IMR-90 (cell line): ENCODE measurements at regions not wholly inside any gene's neighbourhood (a gene's known extent, or its start where the extent isn't known, plus 50 kb on each side); places are given as distances from the start of the nearest gene placed in this dataset.

Experiments used
- ATAC-seq: fragments of 200-7000 bp; cut with Tn5 transposase; 2 replicates; pipeline ENCODE4 v1.9.1; 2020; ENCODE audit warnings: low read depth, mild to moderate bottlenecking, moderate library complexity
- BruUV-seq: library from RNA; stranded (reverse); fragments of 400-500 nt; replicated peaks from 2 replicates; lab custom pipeline; 2021; lab: Mats Ljungman, UMichigan
- CTCF ChIA-PET: fragments of 300-600 bp; formaldehyde crosslinking; extraction: SDS; loops from one replicate; lab custom pipeline; 2021; ENCODE audit warnings: antibody characterized with exemption; lab: Yijun Ruan, JAX
- POLR2A ChIA-PET: fragments of 300-600 bp; sonication (Branson Sonifier 250); formaldehyde crosslinking; loops from one replicate; lab custom pipeline; 2022; ENCODE audit warnings: antibody characterized with exemption; ENCODE audit not compliant: unreplicated experiment; lab: Charles Lee
- DNase-seq: peaks from one replicate; pipeline ENCODE4 v3.0.0; 2013
- H2AFZ ChIP-seq: replicated peaks from 2 replicates; pipeline ENCODE3; 2013; ENCODE audit warnings: low read length, mild to moderate bottlenecking; ENCODE audit not compliant: poor library complexity
- H2AK5ac ChIP-seq: 2 replicates; pipeline ENCODE4 v1.6.1; 2013; ENCODE audit warnings: low read depth, low read length, inconsistent platforms
- H2AK9ac ChIP-seq: replicated peaks from 2 replicates; pipeline ENCODE3; 2013; ENCODE audit warnings: mild to moderate bottlenecking, low read depth, low read length, moderate library complexity; ENCODE audit not compliant: poor library complexity
- H2BK120ac ChIP-seq: 2 replicates; pipeline ENCODE4 v1.6.1; 2013; ENCODE audit warnings: low read depth, low read length, inconsistent platforms
- H2BK15ac ChIP-seq: 3 replicates; pipeline ENCODE4 v1.6.1; 2013; ENCODE audit warnings: low read depth, low read length, inconsistent platforms
- H2BK20ac ChIP-seq: 2 replicates; pipeline ENCODE4 v1.6.1; 2013; ENCODE audit warnings: low read depth, mild to moderate bottlenecking, inconsistent platforms, low read length, moderate library complexity
- H2BK5ac ChIP-seq: 2 replicates; pipeline ENCODE4 v1.6.1; 2013; ENCODE audit warnings: mild to moderate bottlenecking, low read depth, low read length, inconsistent platforms; ENCODE audit not compliant: poor library complexity, severe bottlenecking
- H3K14ac ChIP-seq: replicated peaks from 2 replicates; pipeline ENCODE4 v1.6.1; 2013; ENCODE audit warnings: low read depth, low read length, inconsistent platforms
- H3K18ac ChIP-seq: 2 replicates; pipeline ENCODE4 v1.6.1; 2013; ENCODE audit warnings: low read depth, low read length, control low read depth
- H3K23ac ChIP-seq: 2 replicates; pipeline ENCODE4 v1.6.1; 2013; ENCODE audit warnings: low read depth, low read length, inconsistent platforms
- H3K27ac ChIP-seq: 2 replicates; pipeline ENCODE4 v1.5.1; 2013; ENCODE audit warnings: mild to moderate bottlenecking, control low read depth, low read length; ENCODE audit not compliant: insufficient read depth
- H3K27me3 ChIP-seq: 2 replicates; pipeline ENCODE4 v1.6.1; 2013; ENCODE audit warnings: low read length; ENCODE audit not compliant: control insufficient read depth, insufficient read depth
- H3K36me3 ChIP-seq: 2 replicates; pipeline ENCODE4 v1.6.1; 2013; ENCODE audit warnings: low read length, mixed read lengths; ENCODE audit not compliant: control insufficient read depth, insufficient read depth
- H3K4ac ChIP-seq: 2 replicates; pipeline ENCODE4 v1.6.1; 2013; ENCODE audit warnings: low read depth, low read length, inconsistent platforms
- H3K4me1 ChIP-seq: 2 replicates; pipeline ENCODE4 v1.6.1; 2013; ENCODE audit warnings: low read length, mixed read lengths; ENCODE audit not compliant: control insufficient read depth, insufficient read depth
- H3K4me2 ChIP-seq: 2 replicates; pipeline ENCODE4 v1.6.1; 2013; ENCODE audit warnings: low read depth, mild to moderate bottlenecking, control low read depth, low read length, moderate library complexity
- H3K4me3 ChIP-seq: 2 replicates; pipeline ENCODE4 v1.5.1; 2013; ENCODE audit warnings: low read depth, mild to moderate bottlenecking, control low read depth, low read length, moderate library complexity; ENCODE audit not compliant: insufficient read depth
- H3K56ac ChIP-seq: 2 replicates; pipeline ENCODE4 v1.6.1; 2013; ENCODE audit warnings: low read length, inconsistent platforms; ENCODE audit not compliant: insufficient read depth; ENCODE audit errors: extremely low read depth
- H3K79me1 ChIP-seq, 2 experiments: 2 replicates each; pipeline ENCODE4 v1.6.1; 2013; ENCODE audit warnings: low read length in 2 of 2, inconsistent platforms in 1 of 2, low read depth in 1 of 2
- H3K9ac ChIP-seq: 2 replicates; pipeline ENCODE4 v1.6.1; 2013; ENCODE audit warnings: low read depth, low read length, control low read depth
- H3K9me1 ChIP-seq: 2 replicates; pipeline ENCODE4 v1.6.1; 2013; ENCODE audit warnings: low read length, inconsistent platforms; ENCODE audit not compliant: insufficient read depth
- H3K9me3 ChIP-seq: 2 replicates; pipeline ENCODE4 v1.6.1; 2013; ENCODE audit warnings: low read length; ENCODE audit not compliant: control insufficient read depth, insufficient read depth
- H4K20me1 ChIP-seq: 2 replicates; pipeline ENCODE4 v1.6.1; 2013; ENCODE audit warnings: low read length, inconsistent platforms; ENCODE audit not compliant: insufficient read depth
- H4K5ac ChIP-seq: 2 replicates; pipeline ENCODE4 v1.6.1; 2013; ENCODE audit warnings: mild to moderate bottlenecking, low read depth, low read length, control low read depth
- H4K8ac ChIP-seq, 2 experiments: 2 replicates each; pipeline ENCODE4 v1.6.1; 2013; ENCODE audit warnings: low read depth in 2 of 2, low read length in 2 of 2, control low read depth in 1 of 2, inconsistent platforms in 1 of 2
- H4K91ac ChIP-seq: 2 replicates; pipeline ENCODE4 v1.6.1; 2013; ENCODE audit warnings: low read depth, low read length, inconsistent platforms; ENCODE audit not compliant: insufficient read depth
- CEBPB ChIP-seq: IDR thresholded peaks from 2 replicates; pipeline ENCODE4 v1.6.1; 2012; ENCODE audit warnings: low read depth, low read length, improper control_type of control experiment
- CTCF ChIP-seq: conservative IDR thresholded peaks from 2 replicates; pipeline ENCODE4 v1.5.1; 2012; ENCODE audit warnings: mild to moderate bottlenecking, low read depth, low read length, improper control_type of control experiment
- NFE2L2 ChIP-seq: fragments of 150-350 bp; IDR thresholded peaks from 2 replicates; pipeline ENCODE4 v1.6.1; 2016; ENCODE audit warnings: low read depth, mild to moderate bottlenecking, low read length
- RAD21 ChIP-seq: IDR thresholded peaks from 2 replicates; pipeline ENCODE4 v1.6.1; 2012; ENCODE audit warnings: low read length, improper control_type of control experiment
- WGBS, 2 experiments: methylation state at CpG; one replicate each; pipeline versions ENCODE4 v1.1.5 to v1.1.7; 2013; ENCODE audit warnings: missing lambda C conversion rate in 2 of 2; ENCODE audit not compliant: insufficient read length in 1 of 2; ENCODE audit errors: extremely low coverage in 2 of 2; 5-methylcytosine and 5-hydroxymethylcytosine counted together
- dilution Hi-C: fragments of 300-500 bp; cut with HindIII; formaldehyde crosslinking; loops from one replicate; pipeline ENCODE4 v1.14.3; 2018; ENCODE audit warnings: low sequenced_read_pairs; ENCODE audit not compliant: unreplicated experiment
- in situ Hi-C: fragments of 300-500 bp; cut with MboI; formaldehyde crosslinking; loops from 3 replicates; pipeline ENCODE4 v1.14.3; 2019; ENCODE audit warnings: low sequenced_read_pairs, inconsistent platforms, mixed read lengths
- intact Hi-C: fragments of 100-400 bp; cut with micrococcal nuclease; formaldehyde crosslinking; loops from 2 replicates; pipeline ENCODE4 v1.10.0; 2022

GRCh38 chr7:98495200-98495955, 94.5 kb upstream of the BAIAP2L1 start:
- Histone ChIP-seq H2BK20ac (no peak overlapping the region), H4K5ac (no peak overlapping the region), H3K4me3 (no peak overlapping the region), H3K56ac (no peak overlapping the region), H3K27me3 (no peaks in the 10 kb centered on the region), H3K4ac (no peak overlapping the region), H3K4me2 (no peak overlapping the region), H3K18ac (no peak overlapping the region), H2BK15ac (no peak overlapping the region), H3K9me3 (peaks cover 24% of the 10 kb centered on the region), H3K14ac (no peak overlapping the region), H2AK5ac (no peak overlapping the region), H4K20me1 (no peaks in the 10 kb centered on the region), H2BK5ac (no peak overlapping the region), H2BK120ac (no peak overlapping the region), H3K9ac (no peak overlapping the region), H3K27ac (no peak overlapping the region), H3K79me1 (no peaks in the 10 kb centered on the region), H3K9me1 (no peaks in the 10 kb centered on the region), H4K91ac (no peak overlapping the region), H3K23ac (no peak overlapping the region), H2AFZ (no peak overlapping the region), H3K4me1 (no peaks in the 10 kb centered on the region), H4K8ac (no peak overlapping the region), H2AK9ac (no peak overlapping the region), H3K36me3 (no peaks in the 10 kb centered on the region)
- dilution Hi-C loops, result no loop called here
- TF ChIP-seq NFE2L2, result no peak
- TF ChIP-seq CEBPB, result peak; percentile 38; the same call in 1 of the 2 replicates
- no peak for TF ChIP-seq CTCF
- TF ChIP-seq RAD21, result no peak
- WGBS, 2 experiments, result 40% methylated on average over 2 of the region's 11 CpGs; no CpG with 5 or more reads in 1 of the 2 experiments
- POLR2A ChIA-PET, result no interaction called here
- in situ Hi-C loops, result no loop called here
- no peak for DNase-seq
- intact Hi-C loops, result no loop called here
- ATAC-seq, result no peak
- no TSS peak for BruUV-seq
- CTCF ChIA-PET, result no interaction called here
